Eye (tissue), 1 donor: ENCODE measurements at regions not wholly inside any gene's neighbourhood (a gene's known extent, or its start where the extent isn't known, plus 50 kb on each side); places are given as distances from the start of the nearest gene placed in this dataset.

ENCODE experiments used
- DNase-seq: peaks from one replicate; pipeline ENCODE4 v3.0.0-alpha.2; 2015

DNA sequence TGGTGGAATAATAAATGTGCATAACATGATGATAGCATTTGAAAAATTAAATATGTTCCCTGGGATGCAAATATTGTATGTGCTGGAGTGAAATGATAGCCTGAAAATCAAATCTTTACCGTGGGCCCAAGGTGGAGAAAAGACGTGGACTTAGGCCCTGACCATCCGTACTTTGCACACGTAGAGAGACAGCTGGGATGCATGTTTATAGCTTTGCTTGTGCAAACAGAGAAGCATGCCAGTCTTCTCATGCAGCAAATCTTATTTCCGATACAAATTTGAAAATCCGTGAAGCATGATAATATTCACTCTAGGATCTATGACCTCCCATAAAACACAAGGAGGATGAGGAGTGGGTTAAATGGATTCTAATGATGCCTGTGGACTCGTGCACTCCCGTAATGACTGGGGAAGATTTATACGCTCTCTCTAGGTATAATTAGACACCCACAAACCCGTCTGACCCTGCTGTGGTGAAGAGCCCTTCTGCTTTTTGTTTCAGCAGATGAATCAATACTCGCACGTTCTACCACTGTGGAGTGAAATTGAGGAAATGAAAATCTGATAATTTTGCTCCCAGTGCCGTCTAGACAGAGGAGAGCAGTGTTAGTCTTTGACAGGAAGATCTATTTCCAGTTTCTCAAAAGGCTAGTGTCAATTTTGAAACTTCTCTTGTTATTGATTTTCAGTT lies 810.3 kb upstream of the SALL3 start:
- DNase-seq: peak; percentile 14

DNA sequence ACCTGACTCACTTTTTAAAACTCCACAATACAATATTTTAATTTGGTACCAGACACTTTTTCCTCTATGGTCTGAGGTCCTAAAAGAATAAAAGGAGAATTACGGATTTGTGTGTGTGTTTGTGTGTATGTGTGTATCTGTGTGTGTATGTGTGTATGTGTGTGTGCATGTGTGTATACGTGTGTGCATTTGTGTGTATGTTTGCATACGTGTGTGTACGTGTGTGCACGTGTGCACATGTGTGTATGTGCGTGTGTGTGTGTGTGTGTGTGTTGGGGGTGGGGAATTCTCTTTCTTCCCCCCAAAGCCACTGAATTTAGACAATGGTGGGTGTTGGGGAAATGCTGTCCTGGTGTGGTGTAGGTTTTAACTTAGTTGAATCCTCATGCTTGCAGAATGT lies 807.7 kb upstream of the SALL3 start:
- DNase-seq: no peak

DNA sequence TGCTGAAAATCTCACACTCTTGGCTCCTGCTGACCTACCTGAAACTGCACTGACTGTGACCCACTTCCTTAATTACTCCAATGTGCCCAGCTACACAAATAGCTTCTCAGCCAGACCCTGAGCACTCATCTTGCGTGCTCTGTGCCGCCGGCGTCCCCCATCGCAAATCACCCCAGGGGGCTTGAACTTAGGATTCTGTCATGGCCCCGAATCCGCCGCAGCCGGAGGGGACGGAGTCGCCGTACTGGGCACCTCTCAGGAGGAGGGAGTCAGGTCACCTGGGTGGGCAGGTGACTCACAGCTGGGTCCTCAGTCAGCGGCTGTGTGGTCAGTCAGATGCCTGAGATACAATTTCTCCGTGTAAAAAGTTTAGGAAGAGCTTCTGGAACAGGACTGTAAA lies 804.9 kb upstream of the SALL3 start:
- DNase-seq: no peak

DNA sequence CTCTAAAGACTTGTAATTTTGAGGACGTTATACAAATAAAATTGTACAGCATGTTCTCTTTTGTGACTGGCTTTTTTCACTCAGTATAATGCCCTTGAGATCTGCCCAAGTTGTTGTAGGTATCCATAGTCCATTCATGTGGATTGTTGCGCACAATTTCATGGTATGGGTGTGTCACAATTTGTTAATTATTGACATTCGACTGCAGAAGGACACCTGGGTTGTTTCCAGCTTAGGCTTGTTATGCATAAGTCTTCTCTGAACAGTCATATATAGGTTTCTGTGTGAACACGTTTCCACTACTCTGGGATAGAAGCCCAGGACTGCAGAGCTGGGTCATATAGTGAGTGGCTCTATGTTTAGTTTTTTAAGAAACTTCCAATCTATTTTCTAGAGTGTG lies 800.8 kb upstream of the SALL3 start:
- no peak for DNase-seq

DNA sequence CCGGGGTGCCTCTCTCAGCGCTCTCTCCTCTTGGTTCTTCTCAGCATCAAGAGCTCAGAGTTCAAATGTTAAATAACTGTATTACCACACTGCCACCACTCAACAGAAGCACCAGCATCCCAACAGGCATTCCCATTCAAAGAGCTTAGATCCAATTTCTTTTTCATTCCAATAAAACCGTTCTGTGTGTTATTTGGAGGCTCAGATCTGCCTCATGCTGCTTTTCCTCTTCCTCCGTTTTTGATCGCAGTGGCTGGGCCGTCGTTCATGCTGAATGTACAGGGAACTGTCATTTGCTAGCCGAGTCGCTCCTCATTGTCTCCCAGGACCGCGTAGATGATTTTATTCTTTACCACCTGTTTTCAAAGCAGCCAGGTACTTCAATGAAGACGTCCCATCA lies 798.9 kb upstream of the SALL3 start:
- DNase-seq: no peak

DNA sequence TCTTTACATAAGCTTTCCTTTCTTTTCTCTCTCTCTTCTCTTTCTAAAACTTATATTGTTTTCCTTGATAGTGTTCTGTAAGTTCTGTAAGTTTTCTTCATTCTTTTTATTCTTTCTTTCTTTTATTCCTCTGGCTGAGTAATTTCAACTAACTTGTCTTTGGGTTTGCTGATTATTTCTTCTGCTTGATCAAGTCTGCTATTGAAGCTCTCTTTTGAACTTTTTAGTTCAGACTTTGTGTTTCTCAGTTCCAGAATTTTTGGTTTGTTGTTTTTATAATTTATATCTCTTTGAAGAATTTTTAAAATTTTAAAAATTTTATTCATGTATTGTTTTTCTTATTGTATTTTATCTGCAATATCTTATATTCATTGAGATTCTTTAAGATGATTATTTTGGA lies 795.8 kb upstream of the SALL3 start:
- no peak for DNase-seq

DNA sequence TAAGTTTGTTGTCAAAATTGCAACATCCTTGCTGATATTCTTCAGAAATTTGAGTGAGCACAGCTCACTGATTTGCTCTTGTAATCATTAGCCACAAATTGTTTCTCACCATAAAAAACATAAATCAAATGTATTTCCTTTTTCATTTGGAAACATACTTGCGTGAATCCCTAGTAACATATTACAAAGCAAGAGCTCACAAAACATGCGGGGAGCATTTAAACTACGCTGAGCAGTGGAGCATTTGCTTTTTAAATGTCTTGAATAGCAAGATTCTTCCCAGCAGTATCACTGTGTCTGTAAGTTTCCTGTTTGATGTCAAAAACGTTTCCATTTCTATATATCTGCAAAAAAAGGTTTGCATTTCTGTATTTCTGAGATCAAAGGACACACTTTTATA lies 788.3 kb upstream of the SALL3 start:
- DNase-seq: no peak

DNA sequence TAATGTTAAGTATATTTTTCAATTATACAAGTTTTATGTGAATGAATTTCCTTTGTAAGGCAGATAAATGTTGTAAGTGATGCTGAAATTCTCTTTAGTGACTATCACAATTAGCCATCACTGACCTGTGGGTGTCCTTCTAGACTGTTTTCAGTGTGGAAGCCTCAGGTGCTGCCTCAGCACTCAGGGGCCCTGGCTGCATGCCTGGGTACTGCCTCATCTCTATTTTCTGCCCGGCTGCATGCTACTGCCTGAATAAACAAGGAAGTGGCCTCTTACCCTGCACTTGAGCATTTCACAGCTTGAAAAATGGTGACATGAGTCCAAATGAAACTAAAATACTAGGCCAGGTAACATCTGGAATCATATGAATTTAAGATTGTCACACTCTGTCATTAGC lies 787.6 kb upstream of the SALL3 start:
- peak; percentile 42 for DNase-seq

DNA sequence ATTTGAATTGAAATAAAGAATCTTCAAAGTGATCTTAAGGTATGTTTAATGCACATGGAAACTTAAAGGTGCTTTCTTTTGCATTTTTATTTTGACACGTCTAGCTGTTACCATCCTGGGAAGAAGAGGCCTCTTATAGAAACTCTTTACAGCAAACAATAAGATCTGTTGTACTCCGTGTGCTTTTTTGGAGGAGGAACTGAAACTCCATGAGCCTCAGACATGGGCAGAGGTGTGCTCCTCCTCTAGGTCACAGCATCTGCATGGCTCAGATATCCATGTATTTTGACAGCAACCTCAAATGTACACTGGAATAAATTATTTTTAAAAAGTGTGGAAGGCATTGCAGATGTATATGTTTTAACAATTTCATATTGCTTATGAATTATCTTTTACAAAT lies 783.3 kb upstream of the SALL3 start:
- no peak for DNase-seq

DNA sequence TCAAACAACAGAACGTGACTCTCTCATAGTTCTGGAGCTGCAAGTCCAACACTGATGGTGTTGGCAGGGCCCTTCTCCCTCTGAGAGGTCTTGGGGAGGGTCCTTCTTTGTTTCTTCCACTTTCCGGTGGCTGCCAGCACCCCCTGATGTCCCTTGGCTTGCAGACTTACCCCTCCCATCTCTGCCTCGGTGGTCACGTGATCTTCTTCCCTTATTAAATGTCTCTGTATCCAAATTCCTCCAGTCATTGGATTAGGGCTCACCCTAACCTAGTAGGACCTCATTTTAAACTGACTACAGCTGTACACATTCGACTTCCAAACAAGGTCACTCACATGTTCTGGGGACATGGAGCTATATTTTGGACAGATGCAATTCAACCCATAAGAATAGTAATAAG lies 780.6 kb upstream of the SALL3 start:
- no peak for DNase-seq

DNA sequence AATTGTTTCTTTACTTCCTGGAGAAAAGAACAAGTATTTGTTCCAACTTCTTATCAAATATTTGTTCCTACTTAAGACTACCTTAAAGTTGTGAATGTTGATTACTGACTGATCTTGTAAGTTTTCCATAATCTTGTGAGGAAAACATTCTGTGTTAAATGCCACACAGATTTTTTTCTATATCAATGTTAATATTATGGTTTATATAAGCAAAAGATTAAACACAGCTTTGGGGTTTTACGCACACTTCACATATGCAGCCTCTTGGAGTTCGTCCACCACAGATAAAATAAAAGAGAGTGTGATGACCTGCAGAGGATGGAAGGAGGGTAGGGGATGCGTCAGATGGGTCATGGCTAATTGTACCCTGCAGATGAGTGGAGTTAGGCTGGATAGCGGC lies 780.0 kb upstream of the SALL3 start:
- no peak for DNase-seq

DNA sequence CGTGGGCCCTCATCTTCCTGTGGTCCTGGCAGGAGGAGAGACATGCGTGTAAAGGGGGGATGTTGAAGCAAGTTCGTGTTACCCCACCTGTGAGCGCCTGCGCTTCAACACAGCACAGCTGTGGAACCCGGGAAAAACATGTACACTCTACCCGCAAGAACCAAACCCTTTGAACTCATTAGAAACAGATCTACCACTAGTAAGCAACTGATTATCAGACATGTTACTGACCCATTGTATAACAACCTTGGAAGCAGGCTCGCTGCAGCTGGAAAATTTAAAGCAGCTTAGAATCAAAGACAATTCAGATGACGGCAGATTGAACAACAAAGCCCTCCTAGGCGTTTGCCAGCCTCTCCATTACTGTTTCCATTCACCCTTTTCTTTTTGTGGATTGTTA lies 771.7 kb upstream of the SALL3 start:
- peak; percentile 13 for DNase-seq

DNA sequence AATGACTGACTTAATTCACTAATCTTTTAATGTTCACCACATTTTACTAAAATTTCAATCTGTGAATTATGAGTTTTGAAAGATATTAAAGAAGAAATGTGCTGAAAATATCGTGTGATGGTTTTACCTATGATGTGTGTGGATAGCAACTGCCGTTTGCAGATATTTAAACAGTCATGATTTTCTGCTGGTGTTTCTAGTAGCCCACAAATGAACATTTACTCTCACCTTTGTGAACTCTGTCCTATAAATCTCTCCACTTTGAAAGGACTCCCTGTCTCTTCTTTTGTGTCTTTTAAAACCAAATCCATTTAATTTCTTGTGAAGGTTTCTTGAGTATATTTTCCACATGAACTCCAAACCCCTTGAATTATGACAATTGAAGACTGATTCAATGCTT lies 771.2 kb upstream of the SALL3 start:
- DNase-seq: no peak

DNA sequence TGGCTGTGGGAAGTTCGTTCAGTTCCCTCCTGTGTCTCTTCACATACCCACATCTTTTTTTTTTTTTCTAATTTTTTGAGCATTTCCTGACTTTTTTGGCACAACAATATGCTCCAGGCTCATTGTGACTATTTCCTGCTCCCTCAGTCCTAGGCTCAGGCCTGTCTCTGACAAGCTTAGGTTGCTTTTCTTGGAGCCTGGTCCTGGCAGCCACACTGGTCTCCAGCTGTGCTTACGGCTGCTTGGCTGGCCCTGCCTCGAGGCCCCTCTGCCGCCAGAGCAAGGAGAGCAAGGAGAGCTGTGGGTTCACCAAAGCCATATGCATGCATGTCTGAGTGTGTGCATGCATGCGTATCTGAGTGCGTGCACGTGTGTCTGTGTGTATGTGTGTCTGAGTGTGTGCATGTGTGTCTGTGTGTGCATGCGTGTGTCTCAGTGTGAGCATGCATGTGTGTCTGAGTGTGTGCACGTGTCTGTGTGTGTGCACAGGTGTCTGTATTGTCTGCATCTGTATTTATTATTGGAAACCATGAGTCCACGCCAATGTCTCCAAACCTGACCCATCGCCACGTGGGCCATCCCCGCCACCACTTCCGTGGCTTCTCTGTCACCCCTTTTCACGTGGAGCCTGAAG lies 766.1 kb upstream of the SALL3 start:
- no peak for DNase-seq

DNA sequence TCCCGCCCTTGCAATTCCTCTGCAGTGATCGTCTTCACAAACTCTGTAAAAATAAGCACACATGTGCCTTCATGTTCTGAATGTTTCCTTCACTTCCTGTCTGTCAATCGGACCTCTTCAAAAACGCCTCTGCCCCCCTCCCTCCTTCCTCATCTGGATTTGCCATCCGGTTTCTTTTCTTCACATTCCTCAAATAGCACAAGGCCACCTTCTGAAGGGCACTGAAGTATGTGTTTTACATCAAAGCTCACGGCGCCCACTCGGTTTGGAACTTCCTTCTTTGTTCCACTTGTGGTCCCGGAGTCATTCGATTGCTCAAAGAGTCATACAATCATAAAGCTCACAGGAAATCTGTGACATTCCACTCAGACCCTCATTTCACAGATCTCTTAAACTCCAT lies 758.1 kb upstream of the SALL3 start:
- DNase-seq: no peak

DNA sequence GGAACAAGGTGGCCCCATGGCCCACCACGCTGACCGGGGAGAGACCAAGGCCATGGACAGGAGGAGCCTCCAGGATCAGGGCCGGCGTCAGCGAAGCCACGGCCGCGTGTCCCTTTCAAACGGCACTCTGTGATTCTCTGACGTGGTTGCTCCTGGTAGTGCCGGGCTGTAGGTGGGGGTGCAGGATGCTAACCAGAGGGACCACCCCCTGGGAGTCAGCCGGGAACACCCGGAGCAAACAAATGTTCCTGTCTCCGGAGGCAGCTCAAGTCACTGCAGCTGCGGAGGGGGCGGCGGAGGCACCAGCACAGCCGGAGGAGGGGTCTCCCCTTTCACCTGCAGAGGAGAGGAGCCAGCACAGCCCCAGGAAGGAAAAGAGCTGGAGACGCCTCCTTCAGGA lies 750.6 kb upstream of the SALL3 start:
- no peak for DNase-seq

DNA sequence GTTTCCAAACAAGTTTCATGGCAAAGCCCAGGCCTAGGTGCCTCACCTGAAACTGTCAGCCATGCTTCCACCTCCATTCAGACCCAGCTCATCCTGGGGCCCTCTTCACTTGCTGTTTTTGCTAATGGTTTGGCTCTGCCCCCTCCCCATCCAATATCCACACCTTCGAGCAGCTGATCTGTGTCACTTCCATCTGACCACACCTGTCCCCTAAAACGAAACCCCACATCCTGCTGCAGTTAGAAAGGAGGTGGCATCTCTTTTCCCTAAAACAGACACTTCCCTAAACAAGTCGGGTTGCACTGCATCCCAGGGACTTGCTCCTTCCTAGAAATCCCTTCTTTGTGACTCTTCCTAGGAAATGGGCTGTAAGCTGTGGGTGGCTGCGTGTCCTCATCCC lies 748.7 kb upstream of the SALL3 start:
- no peak for DNase-seq

DNA sequence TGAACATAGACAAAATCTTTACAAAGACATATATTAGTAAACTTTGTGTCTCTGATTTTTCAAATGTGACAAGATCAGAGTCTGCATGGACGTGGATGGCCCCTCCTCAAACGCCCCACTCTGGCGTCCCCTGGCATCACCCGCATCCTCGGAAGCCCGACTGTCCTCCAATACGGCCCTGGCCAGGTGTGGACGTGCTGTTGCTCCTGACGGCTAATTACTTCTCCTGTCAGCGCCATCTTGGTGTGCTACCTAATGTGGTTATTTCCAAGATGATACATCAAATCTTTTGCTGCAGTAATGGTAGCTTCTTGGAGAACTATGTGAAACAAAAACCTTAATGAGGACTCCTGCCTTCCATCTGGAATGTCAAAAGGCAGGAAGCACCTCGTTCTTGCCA lies 747.4 kb upstream of the SALL3 start:
- DNase-seq: no peak

DNA sequence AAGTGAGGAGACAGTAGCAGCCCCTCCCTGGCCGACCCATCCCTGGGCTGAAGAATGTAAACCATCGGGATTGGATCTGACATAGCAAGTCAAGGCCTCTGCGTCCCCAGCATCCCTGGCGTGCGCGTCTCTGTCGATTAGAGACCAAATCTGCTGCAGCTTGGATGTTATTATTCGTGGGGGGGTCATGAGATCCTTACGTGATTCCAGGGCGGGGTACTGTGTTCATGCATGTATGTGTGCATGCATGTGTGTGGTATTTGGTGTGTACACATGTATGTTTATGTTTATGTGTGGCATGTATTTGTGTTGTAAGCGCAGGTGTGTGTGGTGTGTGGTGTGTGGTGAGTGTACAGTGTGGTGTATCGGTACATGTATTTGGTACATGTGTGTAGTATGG lies 741.8 kb upstream of the SALL3 start:
- no peak for DNase-seq

DNA sequence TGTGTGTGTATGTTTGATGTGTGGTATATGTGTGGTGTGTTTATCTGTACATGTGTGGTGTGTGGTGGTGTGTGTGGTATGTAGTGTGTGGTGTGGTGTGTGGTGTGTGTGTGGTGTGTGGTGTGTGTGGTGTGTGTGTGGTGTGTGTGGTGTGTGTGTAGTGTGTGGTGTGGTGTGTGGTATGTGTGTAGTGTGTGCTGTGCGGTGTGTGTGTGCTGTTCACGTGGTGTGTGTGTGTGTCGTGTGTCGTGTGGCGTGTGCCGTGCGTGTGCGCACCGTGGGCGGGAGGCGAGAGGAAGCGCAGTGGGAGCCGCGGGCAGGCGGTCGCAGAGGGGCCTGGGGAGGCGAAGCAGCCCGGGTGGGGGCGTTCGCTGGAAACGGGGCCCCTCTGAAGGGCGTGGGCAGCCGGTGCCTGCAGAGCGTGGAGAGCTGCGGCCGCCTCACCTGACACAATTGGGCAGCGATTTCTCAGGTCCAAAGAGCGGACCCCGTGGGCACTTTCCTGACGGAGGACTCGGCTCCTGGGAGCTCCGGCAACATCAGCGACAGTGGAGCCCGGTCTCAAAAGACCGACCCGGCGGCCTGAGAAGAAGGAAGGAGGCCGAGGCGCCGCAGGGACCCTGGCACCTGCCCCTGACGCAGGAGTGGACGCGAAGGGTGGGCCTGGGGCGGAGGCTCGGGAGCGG lies 741.1 kb upstream of the SALL3 start:
- DNase-seq: no peak

DNA sequence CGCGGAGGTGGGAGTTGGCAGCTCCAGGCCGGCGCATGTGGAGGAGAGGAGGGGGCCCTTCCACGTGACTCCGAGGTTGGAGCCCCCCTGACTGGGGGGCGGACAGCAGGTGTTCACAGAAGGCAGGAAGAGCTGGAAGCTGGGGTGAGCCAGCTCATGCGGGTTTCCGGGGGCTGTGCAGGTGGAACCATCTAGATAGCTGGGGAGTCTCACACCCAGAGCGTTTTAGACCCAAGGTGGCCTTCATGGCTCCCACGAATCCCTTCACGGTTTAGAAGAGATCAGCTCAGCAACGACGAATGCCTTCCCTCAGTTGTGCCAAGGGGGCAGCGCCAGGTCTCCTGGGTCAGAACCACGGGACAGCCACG lies 740.5 kb upstream of the SALL3 start:
- DNase-seq: no peak

DNA sequence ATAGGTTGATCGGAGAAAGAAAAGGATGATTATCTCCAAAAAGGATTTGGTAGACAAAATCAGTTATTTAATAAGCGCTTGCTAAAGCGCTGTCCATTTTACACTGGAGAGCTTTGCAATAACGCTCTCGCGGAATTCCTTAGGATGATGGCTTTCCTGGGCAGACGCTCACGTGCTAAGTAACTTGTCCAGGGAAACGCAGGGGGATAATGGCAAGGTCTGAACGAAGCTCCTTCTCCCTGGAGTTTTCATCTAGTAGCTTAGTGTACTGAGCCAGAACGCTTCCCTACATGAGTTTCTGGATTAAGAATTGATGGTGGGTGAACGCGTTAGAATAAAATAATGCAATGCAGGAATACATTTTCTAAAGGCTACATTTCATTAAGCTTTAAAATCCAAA lies 739.5 kb upstream of the SALL3 start:
- peak; percentile 69 for DNase-seq

DNA sequence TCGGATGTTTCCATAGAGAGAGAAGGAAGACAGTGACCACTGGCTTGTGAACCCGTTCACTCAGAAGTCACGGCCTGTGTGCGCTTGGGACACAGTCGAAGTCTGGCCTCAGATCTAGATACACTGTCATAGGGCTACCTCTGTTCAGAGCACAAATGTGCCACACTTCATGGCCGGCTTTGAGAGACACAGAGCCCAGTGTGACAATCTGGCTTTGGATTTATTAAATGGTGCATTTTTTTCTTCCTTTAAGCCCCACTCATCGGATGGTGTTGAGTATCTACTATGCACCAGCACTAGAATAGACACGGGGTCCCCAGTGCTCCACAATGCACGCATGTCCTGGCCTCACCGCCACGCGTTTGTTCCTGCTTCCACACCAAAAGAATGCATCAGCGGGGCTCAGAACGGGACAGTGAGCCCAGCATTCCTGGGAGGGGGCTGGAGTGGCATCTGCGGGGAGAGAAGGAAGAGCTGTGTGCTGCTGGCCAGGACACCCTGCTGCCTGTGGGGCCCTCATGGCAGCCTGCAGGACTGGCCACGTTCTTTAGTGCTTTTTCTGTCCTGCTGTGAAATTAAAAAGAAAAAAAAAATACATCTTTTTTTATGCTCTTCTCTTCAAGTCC lies 738.9 kb upstream of the SALL3 start:
- DNase-seq: peak; percentile 55
